ENCODE measurements at regions not wholly inside any gene's neighbourhood (a gene's known extent, or its start where the extent isn't known, plus 50 kb on each side); places are given as distances from the start of the nearest gene placed in this dataset.

GRCh38 chr5:60350794-60351193 lies 349.2 kb downstream of the DEPDC1B start:
- TF ChIP-seq CTCF (IDR thresholded peaks at IDR 0.05), result no peak
- no peak for TF ChIP-seq POLR2AphosphoS5 (IDR thresholded peaks at IDR 0.05)
- no peak for TF ChIP-seq POLR2A (IDR thresholded peaks at IDR 0.05)

Measured in suprapubic skin (tissue), 4 donors.